Hematopoietic multipotent progenitor cell treated with erythropoietin and hydrocortisone succinate and interleukin-3 and kit ligand, for 17 days (in vitro differentiated cells): ENCODE measurements at regions not wholly inside any gene's neighbourhood (a gene's known extent, or its start where the extent isn't known, plus 50 kb on each side); places are given as distances from the start of the nearest gene placed in this dataset.

Source experiments
- DNase-seq: peaks from one replicate; pipeline ENCODE4 v3.0.0-alpha.2; 2015; ENCODE audit warnings: low spot score

GRCh38 chr1:239785576-239785975, 306.1 kb upstream of the FMN2 start:
- DNase-seq, result no peak

- DNase-seq, result no peak
These were observed 305.2 kb upstream of the FMN2 start for GRCh38 chr1:239786464-239786863.

GRCh38 chr1:239792157-239792556, 299.5 kb upstream of the FMN2 start:
- no peak for DNase-seq

- no peak for DNase-seq
These were observed 296.4 kb upstream of the FMN2 start for GRCh38 chr1:239795304-239795703.

GRCh38 chr1:239799617-239800016, 292.1 kb upstream of the FMN2 start:
- no peak for DNase-seq

- DNase-seq, result no peak
These were observed 290.8 kb upstream of the FMN2 start for GRCh38 chr1:239800861-239801260.

- no peak for DNase-seq
These were observed 289.4 kb upstream of the FMN2 start for GRCh38 chr1:239802275-239802674.

GRCh38 chr1:239803781-239804180, 287.9 kb upstream of the FMN2 start:
- DNase-seq, result no peak

- DNase-seq, result no peak
These were observed 287.4 kb upstream of the FMN2 start for GRCh38 chr1:239804266-239804665.

- no peak for DNase-seq
These were observed 286.6 kb upstream of the FMN2 start for GRCh38 chr1:239805042-239805441.

- DNase-seq, result no peak
These were observed 285.6 kb upstream of the FMN2 start for GRCh38 chr1:239805851-239806772.

GRCh38 chr1:239806897-239807296, 284.8 kb upstream of the FMN2 start:
- DNase-seq, result no peak

- DNase-seq, result no peak
These were observed 284.3 kb upstream of the FMN2 start for GRCh38 chr1:239807361-239807760.

- DNase-seq, result no peak
These were observed 281.6 kb upstream of the FMN2 start for GRCh38 chr1:239810061-239810481.

GRCh38 chr1:239811211-239811885, 280.3 kb upstream of the FMN2 start:
- no peak for DNase-seq

GRCh38 chr1:239812580-239812979, 279.1 kb upstream of the FMN2 start:
- DNase-seq, result no peak

- DNase-seq, result no peak
These were observed 277.3 kb upstream of the FMN2 start for GRCh38 chr1:239814306-239814881.

- no peak for DNase-seq
These were observed 276.6 kb upstream of the FMN2 start for GRCh38 chr1:239815074-239815473.

GRCh38 chr1:239816081-239816782, 275.5 kb upstream of the FMN2 start:
- no peak for DNase-seq

GRCh38 chr1:239817276-239817675, 274.4 kb upstream of the FMN2 start:
- DNase-seq, result no peak

- DNase-seq, result no peak
These were observed 273.9 kb upstream of the FMN2 start for GRCh38 chr1:239817801-239818200.

- DNase-seq, result no peak
These were observed 272.6 kb upstream of the FMN2 start for GRCh38 chr1:239819096-239819495.
